Cardiac muscle cell (in vitro differentiated cells and primary cell): ENCODE measurements at regions not wholly inside any gene's neighbourhood (a gene's known extent, or its start where the extent isn't known, plus 50 kb on each side); places are given as distances from the start of the nearest gene placed in this dataset.

Experiments used
- DNase-seq, 2 donors: peaks; one replicate each; pipeline versions ENCODE4 v3.0.0 to v3.0.0-alpha.2; 2010 to 2017; ENCODE audit warnings: low read depth in 1 of 2, low spot score in 1 of 2
- H3K27ac ChIP-seq: fragments of 200-600 bp; sonication (generic); 2 replicates; pipeline ENCODE4 v1.5.1; 2016
- H3K27me3 ChIP-seq: fragments of 200-600 bp; sonication (generic); 2 replicates; pipeline ENCODE4 v1.6.0; 2016; ENCODE audit warnings: control low read depth
- H3K36me3 ChIP-seq: fragments of 200-600 bp; sonication (generic); 2 replicates; pipeline ENCODE4 v1.5.1; 2016; ENCODE audit warnings: control low read depth
- H3K4me1 ChIP-seq: fragments of 200-600 bp; sonication (generic); 2 replicates; pipeline ENCODE4 v1.8.1; 2017; ENCODE audit warnings: low read depth, mild to moderate bottlenecking, mixed run types
- H3K4me3 ChIP-seq: fragments of 200-600 bp; sonication (generic); 2 replicates; pipeline ENCODE4 v1.5.1; 2016; ENCODE audit warnings: mild to moderate bottlenecking
- H3K9me3 ChIP-seq: fragments of 200-600 bp; sonication (generic); 2 replicates; pipeline ENCODE4 v1.5.1; 2017; ENCODE audit warnings: low read depth, mild to moderate bottlenecking, control low read depth
- CTCF ChIP-seq: IDR thresholded peaks from 2 replicates; pipeline ENCODE4 v1.5.1; 2012; ENCODE audit warnings: low read depth, mild to moderate bottlenecking, low read length

- DNase-seq, result no peak
- no peaks in the 10 kb centered on the region for H3K4me1 ChIP-seq
- H3K9me3 ChIP-seq, result no peaks in the 10 kb centered on the region
- H3K27me3 ChIP-seq, result no peaks in the 10 kb centered on the region
- no peak overlapping the region for H3K27ac ChIP-seq
- H3K4me3 ChIP-seq, result no peak overlapping the region
- no peaks in the 10 kb centered on the region for H3K36me3 ChIP-seq
- TF ChIP-seq CTCF, result no peak
Observed at GRCh38 chr13:88104576-88104975, 433.4 kb downstream of the SLITRK5 start.

GRCh38 chr13:88107570-88107969 is 436.4 kb downstream of the SLITRK5 start:
- Histone ChIP-seq H3K27ac (no peak overlapping the region), H3K4me1 (no peaks in the 10 kb centered on the region), H3K36me3 (no peaks in the 10 kb centered on the region), H3K4me3 (no peak overlapping the region), H3K27me3 (no peaks in the 10 kb centered on the region), H3K9me3 (no peaks in the 10 kb centered on the region)
- no peak for DNase-seq
- TF ChIP-seq CTCF, result no peak

- no peak for TF ChIP-seq CTCF
- Histone ChIP-seq H3K27me3 (no peaks in the 10 kb centered on the region), H3K9me3 (no peaks in the 10 kb centered on the region), H3K27ac (no peak overlapping the region), H3K4me1 (no peaks in the 10 kb centered on the region), H3K4me3 (no peak overlapping the region), H3K36me3 (no peaks in the 10 kb centered on the region)
- DNase-seq, result no peak
Observed at GRCh38 chr13:88112526-88112925, 441.4 kb downstream of the SLITRK5 start.

- Histone ChIP-seq H3K27ac (no peak overlapping the region), H3K36me3 (no peaks in the 10 kb centered on the region), H3K4me1 (no peaks in the 10 kb centered on the region), H3K9me3 (no peaks in the 10 kb centered on the region), H3K27me3 (no peaks in the 10 kb centered on the region), H3K4me3 (no peak overlapping the region)
- DNase-seq, result no peak
- no peak for TF ChIP-seq CTCF
Observed at GRCh38 chr13:88115976-88116375, 444.8 kb downstream of the SLITRK5 start.

GRCh38 chr13:88118952-88119351 is 447.8 kb downstream of the SLITRK5 start:
- Histone ChIP-seq H3K4me3 (no peak overlapping the region), H3K27ac (no peak overlapping the region), H3K9me3 (no peaks in the 10 kb centered on the region), H3K36me3 (no peaks in the 10 kb centered on the region), H3K27me3 (no peaks in the 10 kb centered on the region), H3K4me1 (no peaks in the 10 kb centered on the region)
- no peak for TF ChIP-seq CTCF
- DNase-seq, result no peak

GRCh38 chr13:88124142-88124541 is 453.0 kb downstream of the SLITRK5 start:
- no peak for TF ChIP-seq CTCF
- H3K9me3 ChIP-seq, result no peaks in the 10 kb centered on the region

More at GRCh38 chr13:88124142-88124541, 453.0 kb downstream of the SLITRK5 start:
- no peaks in the 10 kb centered on the region for H3K4me1 ChIP-seq
- H3K36me3 ChIP-seq, result no peaks in the 10 kb centered on the region
- no peak overlapping the region for H3K27ac ChIP-seq
- no peak overlapping the region for H3K4me3 ChIP-seq
- no peak for DNase-seq
- no peaks in the 10 kb centered on the region for H3K27me3 ChIP-seq
